ENCODE measurements at regions not wholly inside any gene's neighbourhood (a gene's known extent, or its start where the extent isn't known, plus 50 kb on each side); places are given as distances from the start of the nearest gene placed in this dataset.

- TF ChIP-seq TCF12 (IDR thresholded peaks at IDR 0.05; ENCODE audit: low read depth) (no peak), NFIC (IDR thresholded peaks at IDR 0.05) (no peak), EGR1 (IDR thresholded peaks at IDR 0.05) (no peak), TEAD4 (IDR thresholded peaks at IDR 0.05) (no peak), CEBPB (IDR thresholded peaks at IDR 0.05) (no peak), USF1 (IDR thresholded peaks at IDR 0.05) (no peak)
Measured at GRCh38 chr9:692636-693129, 148.8 kb upstream of the DMRT1 start.

- TF ChIP-seq REST (IDR thresholded peaks at IDR 0.05; ENCODE audit: low read depth) (no peak), RAD21 (IDR thresholded peaks at IDR 0.05; ENCODE audit: low read depth) (no peak), TCF12 (IDR thresholded peaks at IDR 0.05; ENCODE audit: low read depth) (no peak), EP300 (IDR thresholded peaks at IDR 0.05; ENCODE audit: borderline replicate concordance) (no peak), TAF1 (IDR thresholded peaks at IDR 0.05; ENCODE audit: low read depth) (no peak), CREB1 (IDR thresholded peaks at IDR 0.05; ENCODE audit: low read depth) (no peak), TEAD4 (IDR thresholded peaks at IDR 0.05) (no peak), CEBPB (IDR thresholded peaks at IDR 0.05) (no peak), EGR1 (IDR thresholded peaks at IDR 0.05) (no peak), NFIC (IDR thresholded peaks at IDR 0.05) (no peak), ZBTB7A (IDR thresholded peaks at IDR 0.05; ENCODE audit: low read depth) (no peak), USF1 (IDR thresholded peaks at IDR 0.05) (no peak), FOXM1 (IDR thresholded peaks at IDR 0.05; ENCODE audit: borderline replicate concordance, low read depth) (no peak), MAX (IDR thresholded peaks at IDR 0.05) (no peak)
Measured at GRCh38 chr9:693201-694091, 148.1 kb upstream of the DMRT1 start.

GRCh38 chr9:694092-694402, 147.4 kb upstream of the DMRT1 start:
- TF ChIP-seq CEBPB (IDR thresholded peaks at IDR 0.05), result no peak
- no peak for TF ChIP-seq REST (IDR thresholded peaks at IDR 0.05; ENCODE audit: low read depth)
- TF ChIP-seq YY1 (IDR thresholded peaks at IDR 0.05; ENCODE audit: low read depth), result no peak
- TF ChIP-seq MAX (IDR thresholded peaks at IDR 0.05), result no peak
- TF ChIP-seq FOXM1 (IDR thresholded peaks at IDR 0.05; ENCODE audit: borderline replicate concordance, low read depth), result no peak
- TF ChIP-seq NFIC (IDR thresholded peaks at IDR 0.05), result no peak
- TF ChIP-seq TCF12 (IDR thresholded peaks at IDR 0.05; ENCODE audit: low read depth), result no peak
- no peak for TF ChIP-seq TAF1 (IDR thresholded peaks at IDR 0.05; ENCODE audit: low read depth)
- TF ChIP-seq USF1 (IDR thresholded peaks at IDR 0.05), result no peak
- TF ChIP-seq EP300 (IDR thresholded peaks at IDR 0.05; ENCODE audit: borderline replicate concordance), result no peak
- TF ChIP-seq EGR1 (IDR thresholded peaks at IDR 0.05), result no peak
- TF ChIP-seq RAD21 (IDR thresholded peaks at IDR 0.05; ENCODE audit: low read depth), result no peak
- no peak for TF ChIP-seq CREB1 (IDR thresholded peaks at IDR 0.05; ENCODE audit: low read depth)
- no peak for TF ChIP-seq TEAD4 (IDR thresholded peaks at IDR 0.05)
- TF ChIP-seq ZBTB7A (IDR thresholded peaks at IDR 0.05; ENCODE audit: low read depth), result no peak

GRCh38 chr9:694403-695154, 146.9 kb upstream of the DMRT1 start:
- no peak for TF ChIP-seq FOXM1 (IDR thresholded peaks at IDR 0.05; ENCODE audit: borderline replicate concordance, low read depth)
- no peak for TF ChIP-seq USF1 (IDR thresholded peaks at IDR 0.05)
- no peak for TF ChIP-seq CEBPB (IDR thresholded peaks at IDR 0.05)
- TF ChIP-seq TEAD4 (IDR thresholded peaks at IDR 0.05), result no peak
- no peak for TF ChIP-seq ZBTB7A (IDR thresholded peaks at IDR 0.05; ENCODE audit: low read depth)
- TF ChIP-seq NFIC (IDR thresholded peaks at IDR 0.05), result no peak
- TF ChIP-seq RAD21 (IDR thresholded peaks at IDR 0.05; ENCODE audit: low read depth), result no peak
- no peak for TF ChIP-seq EGR1 (IDR thresholded peaks at IDR 0.05)
- TF ChIP-seq CREB1 (IDR thresholded peaks at IDR 0.05; ENCODE audit: low read depth), result no peak
- no peak for TF ChIP-seq TCF12 (IDR thresholded peaks at IDR 0.05; ENCODE audit: low read depth)
- no peak for TF ChIP-seq REST (IDR thresholded peaks at IDR 0.05; ENCODE audit: low read depth)
- no peak for TF ChIP-seq MAX (IDR thresholded peaks at IDR 0.05)
- no peak for TF ChIP-seq TAF1 (IDR thresholded peaks at IDR 0.05; ENCODE audit: low read depth)
- no peak for TF ChIP-seq EP300 (IDR thresholded peaks at IDR 0.05; ENCODE audit: borderline replicate concordance)
- no peak for TF ChIP-seq YY1 (IDR thresholded peaks at IDR 0.05; ENCODE audit: low read depth)
